GM12864 (cell line): ENCODE measurements at regions not wholly inside any gene's neighbourhood (a gene's known extent, or its start where the extent isn't known, plus 50 kb on each side); places are given as distances from the start of the nearest gene placed in this dataset.
"Not testable (repeated sequence)": the region's sequence is repeated elsewhere in the genome, so short reads cannot be mapped to it uniquely, and the experiment has no call there.

Experiments
- DNase-seq: peaks from one replicate; pipeline ENCODE4 v3.0.0-alpha.2; 2011; ENCODE audit warnings: low read depth
- H3K4me3 ChIP-seq: 2 replicates; pipeline ENCODE4 v1.5.1; 2011; ENCODE audit warnings: mild to moderate bottlenecking, low read depth, low read length, control low read depth
- TF ChIP-seq, protein P1 (sequence below): IDR thresholded peaks from 2 replicates; pipeline ENCODE4 v1.5.1; 2011; ENCODE audit warnings: low read depth, mild to moderate bottlenecking, moderate library complexity, low read length, control low read depth, inconsistent platforms; ENCODE audit errors: missing control alignments

DNA sequence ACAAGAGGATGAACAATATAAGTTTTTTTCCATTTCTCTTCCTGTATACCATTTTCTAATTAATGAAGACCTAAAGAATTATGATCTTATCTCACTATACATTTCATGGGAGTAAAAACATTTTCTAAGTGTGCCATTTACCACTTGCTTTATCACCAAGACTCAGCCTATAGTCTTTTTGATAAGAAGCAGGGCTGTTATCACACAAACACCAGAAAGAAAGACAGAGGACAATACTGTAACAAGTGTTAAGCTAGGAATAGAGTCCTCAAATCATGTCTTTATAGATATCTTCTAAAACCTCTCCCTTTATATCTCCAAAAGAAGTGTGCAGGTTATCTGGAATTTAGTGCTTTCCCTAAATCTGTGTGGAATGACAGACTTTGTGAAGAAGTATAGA, 119.7 kb downstream of the FAM174A start:
- no peak overlapping the region for H3K4me3 ChIP-seq
- TF ChIP-seq, protein P1, sequence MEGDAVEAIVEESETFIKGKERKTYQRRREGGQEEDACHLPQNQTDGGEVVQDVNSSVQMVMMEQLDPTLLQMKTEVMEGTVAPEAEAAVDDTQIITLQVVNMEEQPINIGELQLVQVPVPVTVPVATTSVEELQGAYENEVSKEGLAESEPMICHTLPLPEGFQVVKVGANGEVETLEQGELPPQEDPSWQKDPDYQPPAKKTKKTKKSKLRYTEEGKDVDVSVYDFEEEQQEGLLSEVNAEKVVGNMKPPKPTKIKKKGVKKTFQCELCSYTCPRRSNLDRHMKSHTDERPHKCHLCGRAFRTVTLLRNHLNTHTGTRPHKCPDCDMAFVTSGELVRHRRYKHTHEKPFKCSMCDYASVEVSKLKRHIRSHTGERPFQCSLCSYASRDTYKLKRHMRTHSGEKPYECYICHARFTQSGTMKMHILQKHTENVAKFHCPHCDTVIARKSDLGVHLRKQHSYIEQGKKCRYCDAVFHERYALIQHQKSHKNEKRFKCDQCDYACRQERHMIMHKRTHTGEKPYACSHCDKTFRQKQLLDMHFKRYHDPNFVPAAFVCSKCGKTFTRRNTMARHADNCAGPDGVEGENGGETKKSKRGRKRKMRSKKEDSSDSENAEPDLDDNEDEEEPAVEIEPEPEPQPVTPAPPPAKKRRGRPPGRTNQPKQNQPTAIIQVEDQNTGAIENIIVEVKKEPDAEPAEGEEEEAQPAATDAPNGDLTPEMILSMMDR, result no peak
- no peak for DNase-seq

DNA sequence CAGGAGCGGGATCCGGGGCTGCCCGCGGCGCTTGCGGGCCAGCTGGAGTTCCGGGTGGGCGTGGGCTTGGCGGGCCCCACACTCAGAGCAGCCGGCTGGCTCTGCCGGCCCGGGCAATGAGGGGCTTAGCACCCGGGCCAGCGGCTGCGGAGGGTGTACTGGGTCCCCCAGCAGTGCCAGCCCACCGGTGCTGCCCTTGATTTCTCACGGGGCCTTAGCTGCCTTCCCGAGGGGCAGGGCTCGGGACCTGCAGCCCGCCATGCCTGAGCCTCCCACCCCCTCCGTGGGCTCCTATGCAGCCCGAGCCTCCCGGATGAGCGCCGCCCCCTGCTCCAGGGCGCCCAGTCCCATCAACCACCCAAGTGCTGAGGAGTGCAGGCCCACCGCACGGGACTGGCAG, 121.6 kb downstream of the FAM174A start:
- not testable (repeated sequence) for DNase-seq, H3K4me3 ChIP-seq

DNA sequence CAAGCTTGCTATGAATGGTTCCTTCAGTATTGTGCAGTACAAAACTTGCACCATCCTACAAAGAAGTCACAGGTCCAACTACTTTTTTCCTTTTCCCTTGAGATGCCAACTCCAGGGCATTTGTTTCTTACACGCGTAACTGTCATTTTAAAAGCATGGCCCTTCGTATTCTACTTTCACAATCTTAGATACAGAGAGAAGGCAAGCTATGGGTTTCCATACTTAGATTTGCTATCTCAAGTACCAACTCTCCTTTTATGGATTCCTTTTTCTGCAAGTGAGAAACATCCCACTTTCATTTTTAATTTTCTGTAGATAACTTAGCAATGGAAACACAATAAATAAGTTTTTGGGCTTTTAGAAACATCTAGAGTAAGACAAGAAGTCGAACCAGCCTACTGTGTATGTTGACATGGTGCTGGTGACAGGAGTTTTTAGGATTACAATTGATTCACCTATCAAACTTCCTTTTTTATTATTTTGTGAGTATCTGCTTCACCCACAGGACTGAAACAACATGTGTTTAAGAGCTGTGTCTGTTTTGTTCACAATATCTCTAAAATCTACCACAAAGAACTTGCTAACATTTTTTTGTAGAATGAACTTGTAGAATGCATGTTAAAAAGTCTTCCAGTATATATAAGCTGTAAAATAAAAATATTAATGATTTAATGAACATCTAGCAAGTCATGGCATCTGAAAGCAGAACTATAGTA, 124.1 kb downstream of the FAM174A start:
- H3K4me3 ChIP-seq, result no peak overlapping the region
- TF ChIP-seq, protein P1, result no peak
- DNase-seq, result no peak

DNA sequence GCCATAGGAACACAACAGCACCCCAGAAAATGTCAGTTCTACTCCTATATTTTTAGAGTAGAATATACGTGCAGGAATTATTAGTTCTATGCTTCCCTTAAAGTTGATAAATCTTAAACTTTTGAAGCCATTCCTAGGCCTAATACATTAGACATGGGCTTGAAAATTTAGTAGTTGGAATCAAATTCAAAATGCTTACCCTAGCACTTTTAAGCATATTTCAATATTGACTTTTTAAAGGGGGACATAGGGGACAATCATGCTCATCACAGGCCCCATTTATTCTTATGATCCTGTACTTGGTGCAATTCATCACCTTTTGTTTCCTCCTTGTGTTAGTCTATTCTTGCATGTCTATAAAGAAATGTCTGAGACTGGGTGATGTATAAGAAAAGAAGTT, 129.0 kb downstream of the FAM174A start:
- DNase-seq, result no peak
- TF ChIP-seq, protein P1, result no peak
- no peak overlapping the region for H3K4me3 ChIP-seq

DNA sequence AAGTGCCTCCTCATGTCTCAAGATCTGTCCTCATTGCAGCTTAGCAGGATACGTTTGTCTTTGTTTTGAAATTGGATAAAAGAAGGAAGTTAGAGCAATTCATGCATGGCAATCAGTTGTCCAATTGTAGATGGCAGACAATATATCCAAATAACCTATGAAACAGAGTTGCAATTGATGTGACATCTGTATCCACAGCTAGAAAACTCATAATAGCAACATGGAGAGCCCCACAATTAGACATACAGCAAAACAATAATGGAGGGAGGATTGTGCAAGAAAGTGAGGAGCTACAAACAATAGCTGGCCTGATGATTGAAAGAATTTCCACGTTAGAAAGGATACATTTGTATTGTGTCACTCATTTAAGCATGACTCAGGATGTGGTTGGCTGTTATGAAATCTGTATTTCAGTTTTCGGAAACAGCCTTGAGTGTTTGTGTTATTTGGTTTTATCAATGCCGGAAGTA, 132.0 kb downstream of the FAM174A start:
- no peak overlapping the region for H3K4me3 ChIP-seq
- peak; percentile 19 for DNase-seq
- TF ChIP-seq, protein P1, result no peak

DNA sequence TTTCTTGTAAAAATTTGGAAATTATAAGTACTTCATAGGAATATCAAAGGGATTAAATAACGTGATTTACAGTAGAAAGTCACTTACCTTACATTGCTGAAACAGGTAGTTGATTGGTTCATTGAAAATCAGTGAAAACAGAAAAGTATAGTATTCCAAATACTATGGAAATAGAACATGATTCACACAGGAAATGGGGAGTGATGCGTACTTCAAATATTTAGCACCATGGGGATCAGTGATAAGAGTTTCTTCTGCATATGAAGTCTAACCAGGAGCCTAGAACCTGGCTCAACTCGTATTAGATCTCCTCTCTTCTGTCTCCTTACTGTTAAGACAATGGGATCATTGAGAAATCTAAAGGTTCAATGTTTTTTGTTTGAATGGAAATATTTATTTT, 133.3 kb downstream of the FAM174A start:
- H3K4me3 ChIP-seq, result no peak overlapping the region
- DNase-seq, result no peak
- TF ChIP-seq, protein P1, result no peak

DNA sequence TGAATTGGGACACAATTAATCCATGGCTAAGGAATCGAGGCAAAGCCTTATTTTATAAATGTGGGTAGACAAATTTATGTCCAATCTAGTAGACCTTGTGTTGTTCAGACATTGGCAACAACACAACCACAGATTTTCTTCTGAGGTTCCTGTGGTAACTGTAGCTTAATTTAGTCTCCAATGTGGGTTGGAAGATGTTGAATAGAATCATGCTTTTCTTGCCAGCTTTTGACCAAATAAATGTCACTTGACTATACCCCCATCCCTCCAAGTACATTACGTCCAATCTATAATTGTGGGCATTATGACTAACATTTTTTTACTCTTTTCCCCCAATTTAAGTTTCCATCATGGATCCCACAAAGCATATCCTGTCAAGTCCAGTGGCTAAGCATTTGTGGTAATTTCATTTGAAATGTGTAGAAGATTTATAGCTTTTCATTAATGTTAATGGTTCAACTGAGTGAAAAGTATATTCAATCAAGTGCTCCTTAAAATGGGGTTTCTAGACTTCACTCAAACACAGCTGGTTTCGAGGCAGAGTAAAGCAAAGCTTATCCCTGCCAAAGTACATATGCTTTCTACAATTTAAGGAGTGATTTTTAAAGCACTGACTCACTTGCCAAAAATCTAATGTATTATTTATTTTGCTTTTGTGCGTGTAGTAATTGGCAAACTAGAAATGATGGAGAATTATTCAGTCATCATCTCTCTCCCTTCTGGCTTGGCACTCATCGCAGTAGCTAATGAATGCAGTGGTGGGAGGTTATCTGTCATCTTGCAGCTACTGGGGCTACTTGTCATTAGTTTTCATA, 141.8 kb downstream of the FAM174A start:
- no peak overlapping the region for H3K4me3 ChIP-seq
- DNase-seq, result no peak
- TF ChIP-seq, protein P1, result no peak
